NCI-H128 (cell line): ENCODE measurements at regions not wholly inside any gene's neighbourhood (a gene's known extent, or its start where the extent isn't known, plus 50 kb on each side); places are given as distances from the start of the nearest gene placed in this dataset.
"Not testable (repeated sequence)": the region's sequence is repeated elsewhere in the genome, so short reads cannot be mapped to it uniquely, and the experiment has no call there.

ENCODE experiments used
- DNase-seq: peaks from one replicate; lab custom pipeline; 2025; ENCODE audit not compliant: unreplicated experiment; lab: John Stamatoyannopoulos, UW

GRCh38 chr3:70647823-70648222 is 335.4 kb upstream of the MDFIC2 start:
- no peak for DNase-seq

GRCh38 chr3:70647094-70647493 is 334.7 kb upstream of the MDFIC2 start:
- DNase-seq = no peak

GRCh38 chr3:70646635-70647034 is 334.2 kb upstream of the MDFIC2 start:
- DNase-seq = no peak

- no peak for DNase-seq
Measured at GRCh38 chr3:70640481-70640880, 328.0 kb upstream of the MDFIC2 start.

- DNase-seq = no peak
Measured at GRCh38 chr3:70635301-70635700, 322.9 kb upstream of the MDFIC2 start.

- no peak for DNase-seq
Measured at GRCh38 chr3:70631716-70632307, 319.4 kb upstream of the MDFIC2 start.

GRCh38 chr3:70621451-70621850 is 309.0 kb upstream of the MDFIC2 start:
- DNase-seq = no peak

GRCh38 chr3:70620956-70621355 is 308.5 kb upstream of the MDFIC2 start:
- DNase-seq = no peak

- no peak for DNase-seq
Measured at GRCh38 chr3:70620367-70620766, 307.9 kb upstream of the MDFIC2 start.

GRCh38 chr3:70618151-70618550 is 305.7 kb upstream of the MDFIC2 start:
- no peak for DNase-seq

- DNase-seq = not testable (repeated sequence)
Measured at GRCh38 chr3:70617349-70617748, 304.9 kb upstream of the MDFIC2 start.

GRCh38 chr3:70615286-70615685 is 302.8 kb upstream of the MDFIC2 start:
- no peak for DNase-seq

GRCh38 chr3:70614111-70614510 is 301.7 kb upstream of the MDFIC2 start:
- no peak for DNase-seq

GRCh38 chr3:70612920-70613319 is 300.5 kb upstream of the MDFIC2 start:
- DNase-seq = no peak

- not testable (repeated sequence) for DNase-seq
Measured at GRCh38 chr3:70611667-70612277, 299.3 kb upstream of the MDFIC2 start.

- DNase-seq = no peak
Measured at GRCh38 chr3:70608434-70608833, 296.0 kb upstream of the MDFIC2 start.

GRCh38 chr3:70607469-70607868 is 295.0 kb upstream of the MDFIC2 start:
- DNase-seq = no peak

- no peak for DNase-seq
Measured at GRCh38 chr3:70606018-70606417, 293.6 kb upstream of the MDFIC2 start.

- no peak for DNase-seq
Measured at GRCh38 chr3:70603103-70603502, 290.7 kb upstream of the MDFIC2 start.

- no peak for DNase-seq
Measured at GRCh38 chr3:70597312-70597711, 284.9 kb upstream of the MDFIC2 start.

GRCh38 chr3:70583682-70584081 is 271.2 kb upstream of the MDFIC2 start:
- DNase-seq = no peak

GRCh38 chr3:70582803-70583202 is 270.4 kb upstream of the MDFIC2 start:
- DNase-seq = no peak

GRCh38 chr3:70580021-70580420 is 267.6 kb upstream of the MDFIC2 start:
- DNase-seq = no peak
